HG03575 (cell line): ENCODE measurements at regions not wholly inside any gene's neighbourhood (a gene's known extent, or its start where the extent isn't known, plus 50 kb on each side); places are given as distances from the start of the nearest gene placed in this dataset.

ENCODE experiments used
- ATAC-seq: cut with Tn5 transposase; IDR thresholded peaks from one replicate; pipeline ENCODE4 v1.9.1; 2021; ENCODE audit not compliant: unreplicated experiment, insufficient number of reproducible peaks, low FRiP score; ENCODE audit errors: extremely low read depth

DNA sequence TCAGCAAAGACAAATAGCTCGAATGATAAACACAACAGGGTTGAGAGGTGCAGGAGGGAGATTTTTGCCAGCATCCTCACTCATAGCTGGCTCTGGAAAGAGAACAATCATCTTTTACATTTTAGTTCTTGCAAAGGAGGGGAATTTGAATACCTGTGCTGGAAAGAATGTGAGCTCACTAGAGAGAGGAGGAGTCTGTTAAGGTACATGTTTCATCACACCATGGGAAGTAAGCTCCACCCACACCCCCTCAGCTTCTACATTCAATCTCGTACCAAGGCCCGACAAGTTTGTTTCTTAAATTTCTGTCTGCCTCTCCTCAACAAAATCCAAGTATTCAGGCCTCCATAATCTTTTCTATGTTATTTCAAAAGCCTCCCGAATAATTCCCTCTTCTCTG is 254.6 kb downstream of the BRINP1 start:
- no peak for ATAC-seq
